ENCODE measurements at regions not wholly inside any gene's neighbourhood (a gene's known extent, or its start where the extent isn't known, plus 50 kb on each side); places are given as distances from the start of the nearest gene placed in this dataset.
"Not testable (repeated sequence)": the region's sequence is repeated elsewhere in the genome, so short reads cannot be mapped to it uniquely, and the experiment has no call there.

DNA sequence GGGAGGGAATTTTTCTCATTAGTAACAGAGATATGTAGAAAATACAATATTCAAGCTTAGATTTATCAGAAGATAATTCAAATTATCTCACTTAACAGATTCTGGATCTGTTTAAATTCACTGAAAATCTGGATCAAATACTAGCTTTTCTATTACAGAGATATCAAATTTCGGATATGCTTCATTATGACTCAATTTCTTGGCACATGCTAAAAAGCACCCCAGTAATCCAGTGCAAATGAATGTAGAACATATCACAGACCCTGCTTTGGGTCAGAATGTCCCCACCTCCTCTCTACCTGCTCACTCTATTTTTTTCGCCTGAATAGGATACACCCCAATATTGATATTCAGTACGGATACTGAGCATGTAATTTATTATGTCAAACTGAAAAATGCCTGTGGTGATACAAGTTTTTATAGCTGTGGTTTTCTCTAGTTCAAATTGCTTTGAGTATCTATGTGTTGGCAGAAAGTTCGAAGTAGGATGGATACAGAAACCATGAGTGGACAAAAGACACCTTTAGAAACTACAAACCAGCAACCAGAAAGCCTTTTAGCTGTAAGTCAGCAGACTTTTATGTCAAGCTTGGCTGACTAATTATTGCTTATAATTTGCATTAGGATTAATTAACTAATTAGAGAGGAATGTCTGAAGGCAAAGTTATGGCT, 290.0 kb downstream of the TFAP2B start:
- Mint-ChIP-seq H3K4me3 (no peak overlapping the region), H3K27me3 (no peaks in the 10 kb centered on the region), H3K36me3 (no peaks in the 10 kb centered on the region), H3K4me1 (no peaks in the 10 kb centered on the region), H3K9me3 (peaks cover 0 to 11% (median 3%) of the 10 kb centered on the region in 9 donors), H3K27ac (no peak overlapping the region)
- no peak for DNase-seq
- POLR2A ChIA-PET: no interaction called here
- ATAC-seq: no peak

DNA sequence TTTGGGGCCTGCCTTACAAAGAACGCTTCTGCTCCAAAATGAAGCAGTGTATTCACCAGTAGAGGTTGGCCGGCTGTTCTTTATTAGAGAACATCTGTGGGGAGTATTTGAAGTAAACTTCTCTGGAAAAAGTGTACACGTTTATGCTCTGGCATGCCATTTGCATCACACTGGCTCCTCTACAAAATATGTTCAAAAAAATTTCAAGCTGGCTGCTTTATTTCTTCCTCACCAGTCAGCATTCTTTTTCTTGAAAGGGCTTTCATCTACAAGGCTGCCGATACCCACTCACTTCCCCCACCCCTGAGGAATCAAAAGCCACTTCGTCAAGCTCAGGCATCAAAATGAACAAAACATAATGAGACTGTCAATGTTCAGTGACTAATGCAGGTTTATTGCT, 294.1 kb downstream of the TFAP2B start:
- H3K4me1 Mint-ChIP-seq: no peaks in the 10 kb centered on the region
- H3K9me3 Mint-ChIP-seq: peaks cover 0 to 7% (median 3%) of the 10 kb centered on the region in 9 donors
- H3K4me3 Mint-ChIP-seq: no peak overlapping the region
- ATAC-seq (no peak), DNase-seq (no peak)
- no peaks in the 10 kb centered on the region for H3K36me3 Mint-ChIP-seq
- H3K27me3 Mint-ChIP-seq: peaks cover 0 to 6% (median 0%) of the 10 kb centered on the region in 5 donors
- POLR2A ChIA-PET: no interaction called here
- H3K27ac Mint-ChIP-seq: no peak overlapping the region

GRCh38 chr6:51116723-51117122, 298.1 kb downstream of the TFAP2B start:
- no peak overlapping the region for H3K27ac Mint-ChIP-seq
- no peaks in the 10 kb centered on the region for H3K36me3 Mint-ChIP-seq
- H3K4me3 Mint-ChIP-seq: no peak overlapping the region
- POLR2A ChIA-PET: no interaction called here
- DNase-seq (no peak), ATAC-seq (no peak)
- no peaks in the 10 kb centered on the region for H3K4me1 Mint-ChIP-seq
- peaks cover 0 to 6% (median 0%) of the 10 kb centered on the region in 5 donors for H3K27me3 Mint-ChIP-seq
- peaks cover 0 to 7% (median 3%) of the 10 kb centered on the region in 9 donors for H3K9me3 Mint-ChIP-seq

DNA sequence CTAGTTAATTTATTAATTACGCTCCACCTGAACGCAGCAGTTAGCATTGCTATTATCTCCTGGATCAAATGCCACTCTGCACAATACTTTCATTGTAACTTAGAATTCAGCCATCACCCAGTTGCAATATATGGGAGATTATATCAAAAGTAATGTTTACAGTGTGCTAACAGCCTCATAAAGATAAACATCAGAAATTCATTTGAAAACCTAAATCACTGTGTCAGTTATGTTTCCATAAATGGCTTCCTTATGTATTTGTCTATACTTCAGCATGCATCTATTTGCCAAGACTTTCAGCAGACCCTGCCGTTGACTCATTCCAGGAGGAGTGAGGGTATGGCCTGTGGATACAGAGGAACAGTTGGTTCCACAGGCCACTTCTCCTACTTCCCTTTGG, 300.1 kb downstream of the TFAP2B start:
- no peak for ATAC-seq
- no peaks in the 10 kb centered on the region for H3K36me3 Mint-ChIP-seq
- no peak for DNase-seq
- peaks cover 0 to 6% (median 0%) of the 10 kb centered on the region in 5 donors for H3K27me3 Mint-ChIP-seq
- POLR2A ChIA-PET: no interaction called here
- peaks cover 1 to 9% (median 5%) of the 10 kb centered on the region in 9 donors for H3K9me3 Mint-ChIP-seq
- no peak overlapping the region for H3K4me3 Mint-ChIP-seq
- no peak overlapping the region for H3K27ac Mint-ChIP-seq
- H3K4me1 Mint-ChIP-seq: no peaks in the 10 kb centered on the region

- Mint-ChIP-seq H3K4me3 (no peak overlapping the region), H3K27ac (no peak overlapping the region), H3K4me1 (no peaks in the 10 kb centered on the region), H3K36me3 (no peaks in the 10 kb centered on the region), H3K9me3 (peaks cover 0 to 9% (median 3%) of the 10 kb centered on the region in 9 donors), H3K27me3 (peaks cover 0 to 6% (median 0%) of the 10 kb centered on the region in 5 donors)
- POLR2A ChIA-PET: no interaction called here
- DNase-seq (no peak), ATAC-seq (no peak)
These were observed 301.3 kb downstream of the TFAP2B start for GRCh38 chr6:51120016-51120415.

DNA sequence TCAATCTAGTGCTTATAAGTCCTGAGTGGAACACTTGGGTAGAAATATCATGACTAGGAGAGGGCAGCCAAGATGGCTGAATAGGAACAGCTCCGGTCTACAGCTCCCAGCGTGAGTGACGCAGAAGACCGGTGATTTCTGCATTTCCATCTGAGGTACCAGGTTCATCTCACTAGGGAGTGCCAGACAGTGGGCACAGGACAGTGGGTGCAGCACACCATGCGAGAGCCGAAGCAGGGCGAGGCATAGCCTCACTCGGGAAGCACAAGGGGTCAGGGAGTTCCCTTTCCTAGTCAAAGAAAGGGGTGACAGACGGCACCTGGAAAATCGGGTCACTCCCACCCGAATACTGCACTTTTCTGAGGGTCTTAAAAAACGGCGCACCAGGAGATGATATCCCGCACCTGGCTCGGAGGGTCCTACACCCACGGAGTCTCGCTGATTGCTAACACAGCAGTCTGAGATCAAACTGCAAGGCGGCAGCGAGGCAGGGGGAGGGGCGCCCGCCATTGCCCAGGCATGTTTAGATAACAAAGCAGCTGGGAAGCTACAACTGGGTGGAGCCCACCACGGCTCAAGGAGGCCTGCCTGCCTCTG, 302.8 kb downstream of the TFAP2B start:
- H3K27me3 Mint-ChIP-seq, H3K4me3 Mint-ChIP-seq, DNase-seq, H3K4me1 Mint-ChIP-seq, POLR2A ChIA-PET, H3K27ac Mint-ChIP-seq, H3K9me3 Mint-ChIP-seq, H3K36me3 Mint-ChIP-seq, ATAC-seq: not testable (repeated sequence)

- Mint-ChIP-seq H3K27ac (no peak overlapping the region), H3K4me1 (no peaks in the 10 kb centered on the region), H3K27me3 (no peaks in the 10 kb centered on the region), H3K9me3 (peaks cover 0 to 24% (median 10%) of the 10 kb centered on the region in 9 donors), H3K36me3 (no peaks in the 10 kb centered on the region), H3K4me3 (no peak overlapping the region)
- ATAC-seq (no peak), DNase-seq (no peak)
- POLR2A ChIA-PET: no interaction called here
These were observed 310.4 kb downstream of the TFAP2B start for GRCh38 chr6:51129043-51129442.

DNA sequence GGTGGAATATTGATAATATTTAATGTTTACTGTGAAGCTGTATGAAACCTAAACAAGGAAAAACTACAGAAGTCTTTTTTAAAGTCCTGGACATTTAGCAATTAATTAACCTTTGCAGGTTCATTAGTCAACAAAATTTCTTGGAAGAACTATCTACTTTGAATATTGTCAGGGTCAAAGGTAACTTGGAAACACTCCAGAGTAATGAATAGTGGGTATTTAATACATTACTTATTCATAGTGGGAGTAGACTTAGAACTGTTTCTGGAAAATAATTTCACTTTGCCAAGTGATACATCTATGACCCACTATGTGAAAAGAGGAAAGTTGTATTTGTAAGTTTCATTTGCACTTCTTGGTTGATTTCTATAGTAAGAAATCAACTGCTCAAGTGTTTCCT, 319.1 kb downstream of the TFAP2B start:
- POLR2A ChIA-PET: no interaction called here
- H3K27me3 Mint-ChIP-seq: no peaks in the 10 kb centered on the region
- H3K4me3 Mint-ChIP-seq: no peak overlapping the region
- ATAC-seq: no peak
- peaks cover 2 to 23% (median 10%) of the 10 kb centered on the region in 9 donors for H3K9me3 Mint-ChIP-seq
- H3K36me3 Mint-ChIP-seq: no peaks in the 10 kb centered on the region
- no peak for DNase-seq
- no peaks in the 10 kb centered on the region for H3K4me1 Mint-ChIP-seq
- H3K27ac Mint-ChIP-seq: no peak overlapping the region

- POLR2A ChIA-PET: no interaction called here
- Mint-ChIP-seq H3K27ac (no peak overlapping the region), H3K9me3 (peaks cover 0 to 13% (median 7%) of the 10 kb centered on the region in 9 donors), H3K27me3 (no peaks in the 10 kb centered on the region), H3K4me1 (no peaks in the 10 kb centered on the region), H3K36me3 (no peaks in the 10 kb centered on the region), H3K4me3 (no peak overlapping the region)
- DNase-seq (no peak), ATAC-seq (no peak)
These were observed 321.3 kb downstream of the TFAP2B start for GRCh38 chr6:51139950-51140385.

DNA sequence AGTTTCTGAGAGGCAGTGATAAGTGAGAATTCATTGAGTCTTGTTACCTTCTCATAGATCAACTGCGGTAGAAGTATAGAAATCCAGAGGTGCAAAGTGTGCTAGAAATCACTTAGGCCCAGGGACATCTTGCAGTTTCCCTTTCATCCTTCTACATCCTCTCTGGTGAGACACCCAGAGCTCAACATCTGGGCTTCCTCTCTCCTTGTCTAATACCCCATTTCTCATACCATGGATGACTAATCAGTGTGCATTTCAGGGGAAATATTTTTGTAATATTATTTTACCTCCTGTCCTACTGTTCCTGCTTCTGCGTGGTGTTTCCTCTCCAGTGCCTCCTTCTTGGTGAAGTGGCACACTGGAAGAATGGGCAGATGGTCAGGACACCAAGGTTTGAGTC, 322.4 kb downstream of the TFAP2B start:
- peaks cover 0 to 12% (median 8%) of the 10 kb centered on the region in 9 donors for H3K9me3 Mint-ChIP-seq
- no peaks in the 10 kb centered on the region for H3K36me3 Mint-ChIP-seq
- no peaks in the 10 kb centered on the region for H3K4me1 Mint-ChIP-seq
- DNase-seq (no peak), ATAC-seq (no peak)
- H3K4me3 Mint-ChIP-seq: no peak overlapping the region
- POLR2A ChIA-PET: no interaction called here
- H3K27me3 Mint-ChIP-seq: no peaks in the 10 kb centered on the region
- H3K27ac Mint-ChIP-seq: no peak overlapping the region

DNA sequence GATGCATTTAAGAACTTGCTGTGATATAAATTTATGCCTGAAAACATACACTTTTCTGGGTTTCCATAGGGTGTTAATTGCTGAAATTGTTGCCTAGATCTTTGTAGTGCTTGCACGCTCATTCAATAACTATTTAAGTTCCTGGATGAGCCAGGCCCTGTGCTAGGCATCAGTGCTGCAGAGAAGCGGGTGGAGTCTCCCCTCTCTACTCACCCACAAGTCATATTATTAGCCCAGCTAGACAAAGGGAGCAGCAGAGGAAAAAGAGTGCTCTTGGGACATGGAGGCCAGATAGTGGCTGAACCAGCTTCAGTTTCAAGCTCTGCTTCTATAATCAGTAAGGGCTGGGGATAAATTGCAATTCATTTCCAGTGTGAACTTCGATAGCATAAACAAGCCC, 329.1 kb downstream of the TFAP2B start:
- Mint-ChIP-seq H3K27ac (no peak overlapping the region), H3K4me3 (no peak overlapping the region), H3K27me3 (no peaks in the 10 kb centered on the region)

DNA sequence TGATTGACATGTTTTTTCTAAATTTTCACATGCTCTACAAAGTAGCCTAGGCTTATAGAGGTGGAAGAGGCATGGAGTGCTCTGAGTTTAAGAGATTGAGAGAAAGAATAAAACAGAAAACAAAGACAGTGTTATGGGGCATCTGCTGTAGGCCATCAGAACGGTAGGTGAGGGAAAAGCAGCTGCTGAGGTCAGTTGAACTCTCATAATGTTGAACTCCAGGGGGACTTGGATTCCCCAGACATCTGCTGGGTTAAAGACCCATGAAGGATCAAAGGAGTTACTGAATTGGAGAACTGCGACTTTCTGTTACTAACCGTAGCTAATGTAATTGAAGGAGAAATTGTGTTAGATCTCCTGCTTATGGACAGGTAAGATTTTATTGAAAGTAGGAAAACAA, 333.9 kb downstream of the TFAP2B start:
- Mint-ChIP-seq H3K4me3 (no peak overlapping the region), H3K4me1 (no peaks in the 10 kb centered on the region), H3K27ac (no peak overlapping the region), H3K9me3 (peaks cover 0 to 31% (median 7%) of the 10 kb centered on the region in 9 donors), H3K36me3 (no peaks in the 10 kb centered on the region), H3K27me3 (no peaks in the 10 kb centered on the region)
- ATAC-seq: no peak
- POLR2A ChIA-PET: no interaction called here
- DNase-seq: no peak

More for the DNA sequence above, 329.1 kb downstream of the TFAP2B start:
- ATAC-seq: no peak
- Mint-ChIP-seq H3K36me3 (no peaks in the 10 kb centered on the region), H3K9me3 (peaks cover 2 to 31% (median 4%) of the 10 kb centered on the region in 9 donors), H3K4me1 (no peaks in the 10 kb centered on the region)
- DNase-seq: no peak
- POLR2A ChIA-PET: no interaction called here

- Mint-ChIP-seq H3K4me1 (no peaks in the 10 kb centered on the region), H3K36me3 (no peaks in the 10 kb centered on the region), H3K27me3 (no peaks in the 10 kb centered on the region), H3K4me3 (no peak overlapping the region), H3K9me3 (peaks cover 0 to 31% (median 7%) of the 10 kb centered on the region in 9 donors), H3K27ac (no peak overlapping the region)
- POLR2A ChIA-PET: no interaction called here
- ATAC-seq (no peak), DNase-seq (no peak)
These were observed 334.4 kb downstream of the TFAP2B start for GRCh38 chr6:51153109-51153508.

DNA sequence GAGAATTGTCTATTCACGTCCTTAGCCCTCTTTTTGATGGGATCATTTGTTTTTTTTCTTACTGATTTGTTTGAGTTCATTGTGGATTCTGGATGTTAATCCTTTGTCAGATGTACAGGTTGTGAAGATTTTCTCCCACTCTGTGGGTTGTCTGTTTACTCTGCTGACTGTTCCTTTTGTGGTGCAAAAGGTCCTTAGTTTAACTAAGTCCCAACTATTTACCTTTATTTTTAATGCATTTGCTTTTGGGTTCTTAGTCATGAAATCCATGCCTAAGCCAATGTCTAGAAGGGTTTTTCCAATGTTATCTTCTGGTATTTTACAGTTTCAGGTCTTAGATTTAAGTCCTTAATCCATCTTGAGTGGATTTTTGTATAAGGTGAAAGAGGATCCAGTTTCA, 336.3 kb downstream of the TFAP2B start:
- H3K27me3 Mint-ChIP-seq, H3K4me1 Mint-ChIP-seq, H3K36me3 Mint-ChIP-seq, DNase-seq, POLR2A ChIA-PET, ATAC-seq, H3K27ac Mint-ChIP-seq, H3K4me3 Mint-ChIP-seq: not testable (repeated sequence)
- H3K9me3 Mint-ChIP-seq: peaks cover 2 to 31% (median 7%) of the 10 kb centered on the region in 9 donors
